IMR-90 (cell line): ENCODE measurements at regions not wholly inside any gene's neighbourhood (a gene's known extent, or its start where the extent isn't known, plus 50 kb on each side); places are given as distances from the start of the nearest gene placed in this dataset.

Experiments
- CTCF ChIP-seq: conservative IDR thresholded peaks from 2 replicates; pipeline ENCODE4 v1.5.1; 2012; ENCODE audit warnings: mild to moderate bottlenecking, low read depth, low read length, improper control_type of control experiment
- MAFK ChIP-seq: IDR thresholded peaks from 2 replicates; pipeline ENCODE4 v1.6.1; 2012; ENCODE audit warnings: low read depth, low read length, improper control_type of control experiment
- MAZ ChIP-seq: IDR thresholded peaks from 2 replicates; pipeline ENCODE4 v1.6.1; 2012; ENCODE audit warnings: low read depth, mild to moderate bottlenecking, low read length, improper control_type of control experiment, moderate library complexity, borderline replicate concordance
- POLR2A ChIP-seq: IDR thresholded peaks from 2 replicates; pipeline ENCODE4 v1.6.1; 2012; ENCODE audit warnings: mild to moderate bottlenecking, low read depth, low read length
- RAD21 ChIP-seq: IDR thresholded peaks from 2 replicates; pipeline ENCODE4 v1.6.1; 2012; ENCODE audit warnings: low read length, improper control_type of control experiment
- SMC3 ChIP-seq: fragments of 150-350 bp; IDR thresholded peaks from 2 replicates; pipeline ENCODE4 v1.6.1; 2016; ENCODE audit warnings: low read depth, mild to moderate bottlenecking, antibody characterized with exemption, low read length, moderate library complexity

- no peak for TF ChIP-seq RAD21
- no peak for TF ChIP-seq SMC3
- TF ChIP-seq MAZ = no peak
- TF ChIP-seq CTCF = no peak
- no peak for TF ChIP-seq POLR2A
- no peak for TF ChIP-seq MAFK
These were observed 149.5 kb upstream of the NEGR1 start for GRCh38 chr1:72431810-72432209.
